Renal pelvis (tissue), 1 donor: ENCODE measurements at regions not wholly inside any gene's neighbourhood (a gene's known extent, or its start where the extent isn't known, plus 50 kb on each side); places are given as distances from the start of the nearest gene placed in this dataset.
"Not testable (repeated sequence)": the region's sequence is repeated elsewhere in the genome, so short reads cannot be mapped to it uniquely, and the experiment has no call there.

Experiments
- DNase-seq: peaks from one replicate; pipeline ENCODE4 v3.0.0-alpha.2; 2013

- DNase-seq: no peak
Measured at GRCh38 chr2:39487398-39488250, 50.5 kb upstream of the MAP4K3 start.

- DNase-seq: no peak
Measured at GRCh38 chr2:39488450-39488849, 51.4 kb upstream of the MAP4K3 start.

DNA sequence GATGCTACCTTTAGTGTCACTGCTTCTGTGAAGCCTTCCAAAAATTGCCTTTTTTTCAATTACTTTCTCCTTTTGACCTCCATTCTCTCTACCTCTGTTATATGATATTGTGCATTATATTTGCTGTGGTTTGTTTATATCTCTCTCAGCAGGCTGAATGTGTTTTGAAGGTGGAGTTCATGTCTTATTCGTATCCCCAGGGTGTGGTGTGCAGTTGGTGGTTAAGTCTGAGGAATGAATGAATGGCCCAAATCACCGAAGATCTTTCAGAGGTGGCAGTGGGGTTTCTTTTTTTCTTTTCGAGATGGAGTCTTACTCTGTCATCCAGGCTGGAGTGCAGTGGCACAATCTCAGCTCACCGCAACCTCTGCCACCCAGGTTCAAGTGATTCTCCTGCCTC is 53.5 kb upstream of the MAP4K3 start:
- DNase-seq: no peak

DNA sequence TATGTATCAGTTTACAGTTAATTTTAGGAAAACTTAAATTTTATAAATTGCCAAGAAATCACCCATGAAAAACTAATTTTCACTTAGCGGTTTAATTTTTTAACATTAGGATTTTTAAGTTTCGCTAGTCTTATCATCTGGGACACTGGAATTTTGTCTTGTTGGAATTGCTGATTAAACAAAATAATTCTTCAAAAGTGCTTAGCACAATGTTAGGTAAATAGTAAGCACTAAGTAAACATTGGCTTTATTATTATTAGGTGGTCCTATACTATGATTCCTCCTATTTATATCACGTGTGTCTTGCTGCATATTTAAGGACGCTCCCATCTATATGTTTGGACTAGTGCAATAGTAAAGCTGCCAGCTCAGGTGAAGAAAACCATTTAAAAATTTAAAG is 54.6 kb upstream of the MAP4K3 start:
- no peak for DNase-seq

DNA sequence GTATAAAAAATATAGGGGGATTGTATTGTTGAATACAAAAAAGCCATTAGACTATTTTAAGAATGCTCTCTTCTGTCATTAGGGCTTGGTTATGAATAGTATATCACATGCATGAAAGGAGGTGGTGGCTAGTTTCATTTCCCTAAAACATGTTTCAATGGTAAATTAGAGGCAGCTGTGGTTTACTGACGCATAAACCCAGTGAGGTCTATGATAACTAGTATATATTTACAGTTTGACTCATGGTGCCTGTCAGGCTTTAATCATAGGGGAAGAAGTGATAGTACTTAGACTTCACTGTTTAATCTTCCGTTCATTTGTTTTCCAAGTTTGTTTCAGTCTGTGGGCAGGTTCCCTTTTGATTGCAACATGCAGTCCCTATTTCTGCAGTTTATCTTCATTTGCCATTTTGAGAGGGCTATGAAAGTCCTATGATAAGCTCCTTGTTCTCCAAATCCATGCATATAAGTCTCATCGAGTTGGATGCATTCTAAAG is 55.1 kb upstream of the MAP4K3 start:
- no peak for DNase-seq

DNA sequence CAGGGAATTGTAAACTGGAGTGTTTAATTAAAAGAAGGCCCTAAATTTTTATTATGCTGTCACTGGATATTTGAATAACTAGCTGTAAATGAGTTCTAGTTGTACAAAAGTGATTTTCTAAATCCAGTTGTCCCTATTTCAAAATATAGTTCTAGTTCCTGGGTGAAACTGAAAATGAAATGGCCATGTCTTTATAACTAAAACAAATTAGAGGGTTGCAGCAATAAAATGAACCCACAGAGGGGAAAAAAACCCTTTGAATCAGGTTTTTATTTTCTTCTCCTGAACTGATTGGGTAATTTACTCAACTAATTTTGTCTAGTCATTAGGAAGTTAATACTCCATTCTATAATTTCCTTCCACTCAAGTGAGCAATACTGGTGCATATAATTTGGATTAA is 55.6 kb upstream of the MAP4K3 start:
- no peak for DNase-seq

DNA sequence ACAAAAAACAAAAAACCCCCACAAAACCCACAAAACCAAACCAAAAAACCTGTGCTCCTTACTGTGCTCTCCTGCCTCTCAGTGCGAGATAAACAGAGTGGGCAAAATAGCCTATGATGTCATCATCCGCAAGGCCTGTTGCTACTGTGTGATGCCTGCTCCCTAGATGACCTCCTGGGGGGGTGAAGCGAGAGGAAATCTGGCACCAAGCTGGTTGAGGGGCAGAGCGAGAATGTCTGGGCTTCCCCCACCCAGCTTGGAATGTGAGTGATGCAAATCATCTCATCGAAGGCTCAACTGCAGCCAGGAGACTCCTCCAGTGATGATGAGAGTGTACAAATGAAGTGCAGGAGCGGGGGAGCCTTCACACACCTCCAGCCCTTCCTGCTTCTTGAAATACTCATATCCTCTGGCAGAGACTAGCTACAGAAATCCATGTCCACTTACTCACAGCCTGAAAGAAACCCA is 57.7 kb upstream of the MAP4K3 start:
- no peak for DNase-seq

DNA sequence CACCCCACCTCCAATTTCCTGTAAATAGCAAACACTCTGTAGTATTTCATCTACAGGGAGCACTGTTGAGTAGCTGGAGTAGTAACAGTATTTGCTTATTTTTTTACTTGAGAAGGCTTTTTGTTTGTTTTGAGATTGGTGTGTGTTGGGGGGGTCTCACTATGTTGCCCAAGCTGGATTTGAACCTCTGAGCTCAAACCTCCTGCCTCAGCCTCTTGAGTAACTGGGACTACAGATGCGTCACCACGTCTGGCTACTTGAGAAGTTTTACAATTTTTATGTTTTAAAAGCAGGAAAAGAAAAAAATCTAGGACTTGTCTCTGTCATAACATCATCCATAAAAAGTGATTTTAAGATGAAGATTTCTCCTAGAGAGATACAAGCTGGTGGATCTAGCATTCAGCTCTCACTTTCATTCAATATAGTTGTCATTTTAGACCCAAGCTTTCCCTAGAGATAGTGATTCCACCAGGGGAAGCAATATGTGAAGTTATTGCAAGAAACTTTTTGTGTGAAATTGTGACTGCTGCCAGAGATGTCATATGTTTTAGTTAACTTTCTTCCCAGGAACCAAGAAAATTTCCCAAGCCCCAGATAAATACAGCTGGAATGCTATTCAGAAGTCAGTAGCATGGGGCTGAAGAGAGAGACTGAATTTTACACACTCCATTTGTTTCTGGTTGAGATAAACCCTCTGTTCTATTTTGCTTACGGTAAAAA is 60.2 kb upstream of the MAP4K3 start:
- DNase-seq: no peak

- DNase-seq: not testable (repeated sequence)
Measured at GRCh38 chr2:39498176-39498575, 61.1 kb upstream of the MAP4K3 start.

GRCh38 chr2:39498786-39499185 is 61.7 kb upstream of the MAP4K3 start:
- DNase-seq: no peak

DNA sequence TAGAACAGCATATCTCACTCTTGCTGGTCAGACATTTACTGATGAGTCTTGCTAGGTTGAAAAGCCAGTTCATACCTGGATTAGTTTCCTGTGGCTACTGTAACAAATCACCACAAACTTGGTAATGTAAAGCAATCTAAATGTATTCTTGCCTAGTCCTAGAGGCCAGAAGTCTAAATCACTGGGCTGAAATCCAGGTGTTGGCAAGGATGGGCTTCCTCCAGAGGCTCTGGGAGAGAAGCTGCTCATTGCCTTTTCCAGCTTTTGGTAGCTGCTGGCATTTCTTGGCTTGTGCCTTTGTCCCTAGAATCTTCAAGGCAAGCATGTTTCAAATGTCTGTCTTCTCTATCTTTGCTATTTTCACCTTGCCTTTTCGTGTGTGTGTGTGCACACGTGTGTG is 62.3 kb upstream of the MAP4K3 start:
- DNase-seq: no peak

DNA sequence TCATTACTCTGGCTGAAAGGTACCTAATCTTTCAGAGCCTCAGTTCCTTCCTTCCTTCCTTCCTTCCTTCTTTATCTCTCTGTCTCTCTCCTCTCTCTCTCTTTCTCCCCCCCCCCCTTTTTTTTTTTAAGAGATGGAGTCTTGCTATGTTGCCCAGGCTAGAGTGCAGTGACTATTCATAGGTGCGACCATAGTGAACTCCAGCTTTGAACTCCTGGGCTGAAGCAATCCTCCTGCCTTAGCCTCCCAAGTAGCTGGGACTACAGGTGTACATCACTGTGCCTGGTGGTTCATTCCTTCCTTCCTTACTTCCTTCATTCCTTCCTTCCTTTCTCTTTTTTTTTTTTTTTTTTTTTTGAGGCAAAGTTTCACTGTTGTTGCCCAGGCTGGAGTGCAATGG is 64.3 kb upstream of the MAP4K3 start:
- no peak for DNase-seq

- DNase-seq: no peak
Measured at GRCh38 chr2:39503277-39503676, 66.2 kb upstream of the MAP4K3 start.

DNA sequence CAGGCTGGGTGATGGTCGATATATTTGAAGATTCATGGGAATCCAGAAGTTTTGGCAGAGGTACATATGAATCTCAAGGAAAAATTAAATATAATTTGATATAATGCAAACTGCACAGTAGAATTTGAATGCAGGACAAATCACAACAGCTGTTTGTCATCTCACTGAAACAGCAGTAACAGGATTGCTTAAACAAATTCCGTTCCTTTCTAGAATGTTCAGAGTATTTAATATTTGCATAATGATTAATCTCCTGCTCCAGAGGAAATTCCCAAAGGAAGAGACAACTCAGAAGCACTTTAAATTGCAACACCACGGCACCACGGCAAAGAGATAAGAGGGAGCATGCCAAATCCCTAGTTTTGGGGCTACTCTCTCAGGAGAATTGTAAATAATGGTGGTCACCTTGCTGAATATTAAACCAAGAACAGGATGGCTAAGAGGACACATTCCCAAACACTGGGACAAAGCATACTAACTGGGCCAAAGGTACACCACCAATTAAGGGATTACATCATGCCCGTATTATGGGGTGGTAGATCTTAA is 67.8 kb upstream of the MAP4K3 start:
- no peak for DNase-seq

- DNase-seq: no peak
Measured at GRCh38 chr2:39506215-39506614, 69.1 kb upstream of the MAP4K3 start.

GRCh38 chr2:39508198-39508597 is 71.1 kb upstream of the MAP4K3 start:
- DNase-seq: no peak

DNA sequence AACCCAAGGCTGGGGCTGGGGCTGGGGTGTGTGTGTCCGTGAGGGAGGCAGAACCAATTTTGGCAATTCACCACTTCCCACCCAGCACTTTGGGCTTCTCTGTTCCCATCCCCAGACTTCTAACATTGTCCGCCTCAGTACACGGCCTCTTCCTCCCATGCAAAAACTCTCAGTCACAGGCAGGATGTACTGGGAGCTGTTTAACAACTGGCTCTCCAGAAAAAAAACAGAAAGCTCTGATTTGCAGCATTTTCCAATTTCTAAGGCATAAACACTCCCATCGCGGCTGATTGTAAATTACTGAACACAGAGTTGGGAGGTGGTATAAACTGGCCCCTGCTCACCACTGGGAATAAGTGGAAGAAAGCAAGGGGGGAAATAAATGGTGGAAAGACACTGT is 73.1 kb upstream of the MAP4K3 start:
- DNase-seq: no peak

GRCh38 chr2:39511219-39511604 is 74.1 kb upstream of the MAP4K3 start:
- no peak for DNase-seq

DNA sequence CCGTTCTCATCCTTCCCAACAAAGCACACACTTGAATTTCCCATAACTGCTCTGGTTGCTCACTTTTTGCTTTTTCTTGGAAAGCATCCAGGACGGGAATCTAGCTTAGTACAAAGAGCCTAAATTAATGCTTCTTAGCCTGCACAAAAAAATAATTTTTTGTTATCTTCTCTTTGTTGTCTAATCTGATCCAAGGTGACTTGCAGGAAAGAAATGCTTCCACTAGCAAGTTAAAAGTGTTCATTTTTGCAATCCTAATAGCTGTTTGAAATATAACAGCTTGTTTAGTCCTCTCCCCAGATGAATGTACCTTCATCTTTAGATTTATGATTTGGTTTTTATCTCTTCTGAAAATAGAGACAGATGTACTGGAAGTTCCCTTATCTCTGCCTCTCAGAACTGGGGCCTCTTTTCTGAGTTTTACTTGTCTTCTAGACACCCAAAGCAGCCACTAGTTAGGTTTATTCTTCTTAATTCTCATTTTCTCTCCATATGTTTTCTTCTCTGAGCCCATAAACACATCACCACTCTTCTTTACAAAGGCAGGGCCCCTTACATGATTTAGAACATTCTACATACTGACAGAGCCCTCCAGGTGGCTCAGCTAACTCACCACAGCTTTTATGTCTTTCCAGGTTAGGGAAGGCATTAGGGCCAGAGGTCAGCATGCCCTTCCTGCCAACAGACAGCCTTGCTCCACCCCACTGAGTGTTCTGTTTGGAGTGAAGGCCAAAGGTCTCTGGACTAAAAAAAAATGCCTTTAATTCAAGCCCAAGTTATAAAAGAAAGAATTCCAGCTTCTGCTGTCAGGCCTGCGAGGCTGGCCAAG is 74.7 kb upstream of the MAP4K3 start:
- DNase-seq: no peak

DNA sequence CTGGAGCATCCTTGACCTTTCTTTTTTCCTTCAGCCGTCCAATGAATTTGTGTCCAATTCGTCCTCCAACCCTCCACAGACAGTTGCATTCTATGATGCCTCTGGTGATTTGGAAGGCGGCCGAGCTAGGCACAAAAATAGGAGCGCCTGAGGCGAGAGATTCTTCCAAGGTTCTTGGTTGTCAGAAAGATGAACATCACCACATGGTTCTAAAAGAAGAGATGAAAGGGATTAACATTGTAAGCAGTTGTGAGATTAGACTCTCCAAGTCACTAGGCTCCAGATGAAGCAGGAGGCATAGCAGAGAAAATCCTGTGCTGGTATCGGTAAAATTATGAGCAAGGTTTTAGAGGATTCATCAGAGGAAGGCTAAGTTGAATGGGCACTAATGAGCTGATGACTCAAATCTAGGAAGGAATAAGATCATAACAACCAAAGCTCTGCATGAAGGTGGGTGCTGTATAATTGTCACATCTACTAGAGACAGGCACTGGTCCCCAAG is 75.4 kb upstream of the MAP4K3 start:
- no peak for DNase-seq

DNA sequence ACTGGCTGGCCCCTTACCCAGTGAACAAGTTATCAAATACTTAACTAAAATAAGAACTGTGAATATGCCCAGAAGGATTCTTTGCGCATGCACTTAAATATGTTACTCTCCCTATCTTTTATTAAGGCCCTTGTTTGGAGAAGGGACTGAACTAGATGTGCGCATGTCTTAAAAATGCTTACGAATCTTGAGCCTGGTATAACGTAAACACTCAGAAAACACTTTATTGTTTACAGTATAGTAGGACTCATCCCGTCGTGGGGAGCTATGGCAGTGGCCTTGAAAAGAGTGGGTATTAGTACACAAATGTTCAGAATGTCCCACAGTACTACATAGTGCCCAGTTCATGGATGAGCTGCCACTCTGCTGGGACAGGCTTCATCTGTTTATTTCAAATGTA is 75.9 kb upstream of the MAP4K3 start:
- DNase-seq: no peak

DNA sequence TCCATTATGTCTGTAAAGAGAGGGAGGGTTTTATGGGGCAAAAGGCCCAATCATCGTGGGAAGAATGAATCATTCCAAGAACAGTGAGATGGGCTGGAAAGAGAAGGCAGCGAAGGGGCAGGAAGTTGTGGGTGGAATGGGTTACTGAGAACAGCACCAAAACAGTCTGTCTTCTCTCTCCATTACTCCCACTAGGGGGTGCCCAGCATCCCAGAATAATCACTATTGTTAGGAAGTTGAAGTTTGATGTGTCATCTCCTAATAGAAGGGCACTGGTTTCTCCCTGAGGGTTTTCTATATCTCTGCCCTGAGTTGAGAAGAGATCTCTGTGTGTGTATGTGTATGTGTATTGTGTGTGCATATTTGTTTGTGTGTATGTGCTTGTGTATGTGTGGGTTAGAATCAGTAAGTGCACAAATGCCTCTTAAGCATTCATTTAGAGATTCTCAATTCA is 76.6 kb upstream of the MAP4K3 start:
- DNase-seq: no peak
